H4 (cell line): ENCODE measurements at regions not wholly inside any gene's neighbourhood (a gene's known extent, or its start where the extent isn't known, plus 50 kb on each side); places are given as distances from the start of the nearest gene placed in this dataset.
"Not testable (repeated sequence)": the region's sequence is repeated elsewhere in the genome, so short reads cannot be mapped to it uniquely, and the experiment has no call there.

ENCODE experiments used
- DNase-seq: peaks from one replicate; pipeline ENCODE4 v3.0.0-alpha.2; 2015; ENCODE audit warnings: low spot score

- no peak for DNase-seq
Measured at GRCh38 chr13:37225414-37226070, 120.1 kb upstream of the CSNK1A1L start.

DNA sequence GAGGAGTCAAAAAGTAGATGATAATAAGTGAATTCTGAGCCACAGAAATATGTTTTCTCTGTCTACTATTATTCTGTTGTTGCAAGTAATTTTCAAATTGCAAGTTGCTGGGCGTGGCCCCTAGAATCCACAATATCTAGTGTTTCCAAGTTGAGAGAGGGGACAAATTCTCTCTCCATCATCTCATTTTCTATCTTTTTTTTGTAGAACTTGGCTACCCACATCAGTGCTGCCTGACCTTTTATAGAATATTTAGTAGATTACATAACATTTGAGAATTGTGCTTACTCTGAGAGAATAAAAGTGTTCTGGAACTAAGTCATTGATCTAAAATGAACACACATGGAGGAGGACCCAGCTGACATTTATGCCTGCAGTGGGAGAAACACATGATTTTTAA lies 110.9 kb upstream of the CSNK1A1L start:
- DNase-seq = no peak

GRCh38 chr13:37212826-37213225 lies 107.4 kb upstream of the CSNK1A1L start:
- DNase-seq = no peak

- no peak for DNase-seq
Measured at GRCh38 chr13:37211487-37211886, 106.0 kb upstream of the CSNK1A1L start.

- no peak for DNase-seq
Measured at GRCh38 chr13:37209621-37210580, 104.4 kb upstream of the CSNK1A1L start.

DNA sequence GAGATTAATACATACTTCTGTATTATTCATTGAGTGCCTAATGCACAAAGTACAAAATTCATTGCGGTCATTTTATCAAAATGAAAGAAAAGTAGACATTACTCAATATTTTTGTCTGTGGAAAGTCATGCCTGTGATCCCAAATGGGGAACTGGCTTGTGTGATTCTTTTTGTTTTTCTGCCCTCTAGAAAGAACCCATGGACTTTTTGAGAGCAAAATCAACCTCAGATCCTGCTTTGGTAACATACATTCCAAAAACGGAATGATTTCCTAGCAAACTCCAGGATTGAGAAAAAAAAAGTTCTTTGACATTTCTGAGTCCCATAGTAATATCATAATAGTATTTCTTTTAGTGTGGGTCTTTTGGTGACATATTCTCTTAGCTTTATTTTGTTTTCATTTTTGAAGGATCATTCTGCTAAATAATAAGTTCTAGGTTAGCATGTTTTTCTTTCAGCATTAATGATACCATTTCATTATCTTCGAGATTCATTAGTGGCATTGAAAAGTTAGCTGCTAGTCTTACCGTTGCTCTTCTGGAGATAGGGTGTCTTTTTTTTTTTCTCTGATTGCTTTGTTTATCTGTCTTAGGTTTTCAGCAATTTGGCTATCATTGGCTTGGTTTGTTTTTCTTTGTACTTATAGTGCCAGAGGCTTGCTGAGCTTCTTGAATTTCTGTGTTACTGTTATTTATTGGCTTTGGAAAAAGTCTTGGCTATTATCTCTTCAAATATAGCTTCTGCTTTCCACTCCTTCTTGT lies 102.4 kb upstream of the CSNK1A1L start:
- DNase-seq = no peak

DNA sequence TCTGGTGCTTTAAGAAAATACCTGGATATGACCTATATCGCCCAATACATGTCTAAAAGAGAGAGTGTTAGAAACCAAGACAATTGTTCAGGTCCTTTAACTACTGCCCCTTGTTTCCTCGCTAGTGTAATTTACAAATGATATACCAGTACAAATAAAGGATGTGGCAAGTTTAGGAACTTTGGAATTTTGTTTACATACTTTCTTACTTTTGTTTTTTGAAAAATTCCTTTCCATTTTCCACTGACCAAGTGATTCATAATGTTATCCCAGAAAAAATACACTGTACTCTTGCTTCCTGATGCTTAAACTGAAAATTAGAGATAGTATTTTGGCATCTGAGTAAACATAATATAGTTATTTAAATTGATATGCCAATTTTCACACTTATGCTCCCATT lies 96.8 kb upstream of the CSNK1A1L start:
- DNase-seq = no peak

GRCh38 chr13:37201081-37201480 lies 95.6 kb upstream of the CSNK1A1L start:
- DNase-seq = no peak

DNA sequence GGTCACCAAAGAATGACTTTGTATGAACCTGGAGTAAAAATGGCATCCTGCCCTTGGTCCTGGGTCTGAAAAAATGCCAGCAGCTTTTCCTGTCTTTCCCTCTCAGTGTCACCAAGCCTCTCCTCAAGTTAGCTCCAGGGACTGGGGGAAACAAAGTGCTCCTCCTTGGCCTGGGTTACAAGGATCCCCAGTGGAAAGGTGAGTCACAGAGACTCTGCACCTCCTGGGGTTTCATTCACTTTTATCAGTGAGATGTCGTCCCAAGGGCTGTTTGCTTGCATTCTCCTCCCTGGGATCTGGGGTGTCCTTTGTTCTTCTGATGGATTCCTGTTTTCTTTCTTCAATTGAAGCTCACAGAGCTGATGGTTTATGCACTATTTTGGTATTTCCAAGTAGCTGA lies 93.2 kb upstream of the CSNK1A1L start:
- no peak for DNase-seq

GRCh38 chr13:37195621-37196020 lies 90.2 kb upstream of the CSNK1A1L start:
- DNase-seq = no peak

DNA sequence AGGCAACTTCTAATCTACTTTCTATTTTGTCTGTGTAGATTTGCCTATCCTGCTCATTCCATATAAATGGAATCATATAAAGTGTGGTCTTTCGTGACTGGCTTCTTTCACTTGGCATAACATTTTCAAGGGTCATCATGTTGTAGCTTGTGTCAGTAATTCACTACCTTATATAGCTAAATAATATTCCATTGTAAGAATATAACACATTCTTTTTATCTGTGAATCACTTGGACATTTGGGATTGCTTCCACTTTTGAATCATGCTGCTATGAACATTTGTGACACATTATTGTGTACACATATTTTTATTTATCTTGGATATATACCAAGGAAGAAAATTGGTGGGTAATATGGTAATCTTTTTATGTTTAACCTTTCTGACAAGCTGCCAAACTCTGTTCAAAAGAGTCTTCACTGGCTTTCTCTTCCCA lies 89.0 kb upstream of the CSNK1A1L start:
- DNase-seq = no peak

DNA sequence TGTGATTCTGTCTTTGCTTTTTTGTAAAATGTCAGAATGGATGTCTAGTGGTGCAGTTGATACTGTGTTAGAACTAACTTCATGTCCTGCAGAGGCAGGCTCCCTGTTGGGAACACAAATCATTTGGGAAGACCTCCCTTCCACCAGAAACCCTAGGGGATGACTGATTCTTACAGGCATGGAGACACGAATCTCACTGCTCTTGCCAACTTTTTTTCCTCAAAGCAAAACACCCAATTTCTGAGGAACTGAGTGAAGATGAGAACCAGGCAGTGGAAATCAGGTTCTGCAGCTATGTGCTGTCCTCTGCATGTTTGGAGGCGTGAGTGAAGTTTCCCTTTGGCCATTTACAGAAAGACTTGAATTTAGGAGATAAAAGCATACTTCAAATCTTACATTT lies 87.5 kb upstream of the CSNK1A1L start:
- no peak for DNase-seq

- DNase-seq = no peak
Measured at GRCh38 chr13:37187621-37188020, 82.2 kb upstream of the CSNK1A1L start.

DNA sequence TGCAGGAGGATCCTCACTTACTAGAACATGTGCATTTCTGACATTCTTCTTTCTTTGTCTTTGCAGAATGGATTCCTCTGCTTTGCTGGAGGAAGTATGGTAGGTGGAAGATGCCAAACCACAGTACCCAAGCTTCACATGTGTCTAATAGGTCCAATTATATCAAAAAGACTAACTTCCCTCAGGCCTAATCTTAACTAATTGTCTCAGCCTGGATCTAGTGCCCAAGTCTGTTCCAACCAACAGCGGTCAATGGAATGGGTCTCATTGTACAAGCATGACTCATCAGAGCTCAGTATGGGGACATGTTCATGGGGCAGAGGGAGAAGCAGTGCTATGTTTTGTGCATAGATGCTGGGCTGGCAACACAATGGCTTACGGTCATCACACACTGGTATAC lies 81.6 kb upstream of the CSNK1A1L start:
- peak; percentile 14 for DNase-seq

DNA sequence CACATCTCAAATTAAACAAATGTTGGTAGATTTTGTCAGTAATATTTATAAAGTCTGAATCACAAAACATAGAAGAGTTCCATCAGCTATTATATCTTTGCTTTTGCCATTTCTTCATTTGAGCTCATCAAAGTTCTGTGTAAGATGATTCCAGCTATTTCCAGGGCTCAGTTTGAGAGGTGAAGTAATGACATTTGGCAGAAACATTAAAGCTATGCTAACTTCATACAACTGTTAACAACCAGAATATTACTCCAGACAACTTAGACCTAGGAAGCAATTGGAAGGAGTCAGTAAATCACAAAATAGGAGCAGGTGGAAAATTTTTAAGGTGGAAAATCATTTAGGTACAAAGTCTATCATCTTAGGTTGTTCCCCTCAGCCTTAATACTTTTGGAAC lies 76.2 kb upstream of the CSNK1A1L start:
- DNase-seq = no peak

DNA sequence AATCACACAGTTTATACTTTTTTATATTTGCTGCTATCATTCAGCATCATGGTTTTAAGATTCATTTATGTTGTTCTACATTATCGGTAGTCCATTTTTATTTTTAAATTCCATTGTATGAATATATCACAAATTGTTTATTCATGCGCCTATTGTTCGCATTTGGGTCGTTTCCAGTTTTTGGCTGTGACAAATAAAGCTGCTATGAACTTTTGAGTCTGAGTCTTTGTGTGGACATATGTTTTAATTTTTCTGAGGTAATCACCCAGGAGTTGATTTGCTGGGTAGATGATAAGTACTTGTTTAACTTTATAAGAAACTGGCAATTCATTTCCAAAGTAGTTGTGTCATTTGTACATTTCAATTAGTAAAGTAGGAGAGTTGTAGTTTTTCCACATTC lies 74.2 kb upstream of the CSNK1A1L start:
- no peak for DNase-seq

- no peak for DNase-seq
Measured at GRCh38 chr13:37177125-37177524, 71.7 kb upstream of the CSNK1A1L start.

DNA sequence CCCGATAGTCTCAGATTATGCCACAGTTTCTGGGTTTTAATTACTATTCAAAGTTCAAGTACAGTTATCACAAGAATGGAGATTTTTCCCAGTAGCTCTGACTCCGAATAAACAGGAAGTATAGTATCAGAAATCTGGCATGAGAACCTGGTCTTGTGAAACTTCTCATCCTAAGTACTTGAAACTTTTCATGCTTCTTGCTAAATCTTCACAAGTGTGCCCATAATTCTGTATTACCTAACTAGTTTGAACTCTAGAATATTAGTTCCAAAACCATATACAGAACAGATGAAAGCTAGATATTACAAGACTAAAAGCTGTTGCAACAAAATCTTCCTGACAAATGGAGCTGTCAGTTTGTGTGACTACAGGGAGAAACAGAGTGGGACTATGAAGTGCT lies 70.5 kb upstream of the CSNK1A1L start:
- DNase-seq = peak; percentile 27

DNA sequence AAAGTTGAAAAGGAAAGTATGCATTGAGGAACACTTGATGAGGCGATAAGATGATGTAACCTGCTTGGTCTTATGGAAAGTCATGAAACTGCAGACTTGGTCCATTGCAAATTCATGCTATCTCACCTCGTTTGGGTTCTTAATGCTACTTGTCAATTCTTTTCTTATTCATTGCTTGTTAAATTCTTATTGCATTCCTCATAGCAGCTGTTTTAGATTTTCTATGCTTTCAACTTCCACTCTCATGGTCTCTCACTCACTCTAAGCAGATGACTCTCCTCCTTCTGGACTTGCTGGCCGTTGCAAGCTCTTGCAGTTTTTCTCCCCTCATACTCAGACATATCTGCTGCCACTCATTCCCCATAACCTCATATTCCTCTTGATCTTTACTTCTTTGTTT lies 67.8 kb upstream of the CSNK1A1L start:
- no peak for DNase-seq

- not testable (repeated sequence) for DNase-seq
Measured at GRCh38 chr13:37172226-37172625, 66.8 kb upstream of the CSNK1A1L start.

DNA sequence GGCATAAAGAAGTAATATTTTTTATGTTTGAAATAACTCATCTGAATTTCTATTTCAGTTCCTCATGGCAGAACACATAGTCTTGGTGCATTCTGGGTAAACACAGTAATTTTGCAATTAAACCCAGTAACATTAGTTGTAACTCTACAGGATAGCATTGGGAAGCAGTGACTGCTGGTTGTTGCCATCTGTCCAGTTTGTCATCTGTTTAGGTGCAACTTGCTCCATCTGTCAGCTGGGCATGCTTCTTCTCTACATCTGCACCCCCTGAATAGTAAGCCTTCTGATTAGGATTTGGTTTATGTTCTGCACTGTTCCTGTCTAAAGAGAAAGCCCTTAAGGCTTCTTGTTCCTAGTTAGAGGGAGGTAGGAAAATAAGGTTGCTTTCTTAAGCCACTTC lies 63.5 kb upstream of the CSNK1A1L start:
- DNase-seq = no peak

GRCh38 chr13:37168151-37168550 lies 62.7 kb upstream of the CSNK1A1L start:
- DNase-seq = no peak
